Breast epithelium (tissue), 4 donors: ENCODE measurements at regions not wholly inside any gene's neighbourhood (a gene's known extent, or its start where the extent isn't known, plus 50 kb on each side); places are given as distances from the start of the nearest gene placed in this dataset.

Experiments
- DNase-seq, 2 donors: peaks; one replicate each; pipeline ENCODE4 v3.0.0-alpha.2; 2019; ENCODE audit warnings: low spot score in 2 of 2
- H3K27ac ChIP-seq, 2 donors: fragments of 200-600 bp; sonication (generic) in 1 of 2; one replicate each; pipeline ENCODE4 v1.5.1; 2016 to 2019; ENCODE audit warnings: mild to moderate bottlenecking in 1 of 2
- H3K27me3 ChIP-seq, 2 donors: fragments of 200-600 bp; sonication (generic) in 1 of 2; one replicate each; pipeline versions ENCODE4 v1.5.1 to v1.6.0; 2017 to 2019; ENCODE audit warnings: control low read depth in 1 of 2, mild to moderate bottlenecking in 1 of 2
- H3K36me3 ChIP-seq: fragments of 200-600 bp; one replicate; pipeline ENCODE4 v1.5.1; 2019
- H3K4me1 ChIP-seq, 2 donors: fragments of 200-600 bp; sonication (generic); one replicate each; pipeline ENCODE4 v1.5.1; 2016 to 2019; ENCODE audit warnings: control low read depth in 1 of 2
- H3K4me3 ChIP-seq, 3 donors: fragments of 200-600 bp; sonication (generic); 1 replicate in 2 of 3; 2 replicates in 1 of 3; pipeline ENCODE4 v1.5.1; 2016 to 2019; ENCODE audit warnings: mild to moderate bottlenecking in 3 of 3, moderate library complexity in 2 of 3
- H3K9me3 ChIP-seq, 2 donors: fragments of 200-600 bp; sonication (generic) in 1 of 2; one replicate each; pipeline ENCODE4 v1.5.1; 2016 to 2019; ENCODE audit warnings: control low read depth in 1 of 2
- CTCF ChIP-seq, 3 donors: fragments of 450-650 bp; IDR thresholded peaks; one replicate each; pipeline ENCODE4 v1.5.1; 2016 to 2017; ENCODE audit warnings: antibody characterized with exemption in 3 of 3, mild to moderate bottlenecking in 3 of 3, moderate library complexity in 3 of 3
- POLR2A ChIP-seq: fragments of 450-650 bp; IDR thresholded peaks from one replicate; pipeline ENCODE4 v1.6.1; 2016; ENCODE audit warnings: antibody characterized with exemption, mild to moderate bottlenecking, moderate library complexity
- POLR2AphosphoS5 ChIP-seq, 3 donors: sonication (generic); formaldehyde crosslinking; IDR thresholded peaks; one replicate each; pipeline ENCODE4 v1.6.1; 2017; ENCODE audit warnings: antibody characterized with exemption in 3 of 3
- intact Hi-C: fragments of 100-400 bp; cut with DNase I; formaldehyde crosslinking; loops from one replicate; pipeline ENCODE4 v1.15.1; 2023; ENCODE audit warnings: low total_unique reads

- Histone ChIP-seq H3K4me1 (no peaks in the 10 kb centered on the region), H3K9me3 (peaks cover 0 to 4% of the 10 kb centered on the region in 2 donors), H3K36me3 (no peaks in the 10 kb centered on the region), H3K27me3 (peaks cover 0 to 46% of the 10 kb centered on the region in 2 donors), H3K27ac (no peak overlapping the region), H3K4me3 (no peak overlapping the region)
- peak in 1 of 2 donors; percentile 20 for DNase-seq
- intact Hi-C loops, result no loop called here
- TF ChIP-seq POLR2A (no peak), CTCF (IDR thresholded peaks at IDR 0.05) (no peak)
Measured at GRCh38 chr22:49394116-49394785, 433.4 kb downstream of the BRD1 start.

GRCh38 chr22:49393526-49393925 lies 434.1 kb downstream of the BRD1 start:
- Histone ChIP-seq H3K9me3 (peaks cover 0 to 4% of the 10 kb centered on the region in 2 donors), H3K36me3 (no peaks in the 10 kb centered on the region), H3K4me1 (no peaks in the 10 kb centered on the region), H3K4me3 (no peak overlapping the region), H3K27me3 (peaks cover 0 to 43% of the 10 kb centered on the region in 2 donors), H3K27ac (no peak overlapping the region)
- peak in 1 of 2 donors; percentile 24 for DNase-seq
- TF ChIP-seq CTCF (IDR thresholded peaks at IDR 0.05), result no peak
- TF ChIP-seq POLR2AphosphoS5 (IDR thresholded peaks at IDR 0.05), result no peak
- no peak for TF ChIP-seq POLR2A
- intact Hi-C loops, result no loop called here

GRCh38 chr22:49392841-49393510 lies 434.7 kb downstream of the BRD1 start:
- Histone ChIP-seq H3K4me1 (no peaks in the 10 kb centered on the region), H3K9me3 (peaks cover 0 to 4% of the 10 kb centered on the region in 2 donors), H3K4me3 (no peak overlapping the region), H3K27ac (no peak overlapping the region), H3K36me3 (no peaks in the 10 kb centered on the region), H3K27me3 (peaks cover 0 to 39% of the 10 kb centered on the region in 2 donors)
- intact Hi-C loops, result no loop called here
- TF ChIP-seq POLR2A (no peak), POLR2AphosphoS5 (IDR thresholded peaks at IDR 0.05) (no peak), CTCF (IDR thresholded peaks at IDR 0.05) (no peak)
- peak in 1 of 2 donors; percentile 33 for DNase-seq

- TF ChIP-seq CTCF (IDR thresholded peaks at IDR 0.05), result no peak
- TF ChIP-seq POLR2AphosphoS5 (IDR thresholded peaks at IDR 0.05), result no peak
- no peak for TF ChIP-seq POLR2A
- Histone ChIP-seq H3K4me1 (no peaks in the 10 kb centered on the region), H3K4me3 (no peak overlapping the region), H3K36me3 (no peaks in the 10 kb centered on the region), H3K27ac (no peak overlapping the region), H3K27me3 (peaks cover 0 to 36% of the 10 kb centered on the region in 2 donors), H3K9me3 (peaks cover 0 to 4% of the 10 kb centered on the region in 2 donors)
- intact Hi-C loops, result no loop called here
- DNase-seq, result peak in 1 of 2 donors; percentile 12
Measured at GRCh38 chr22:49392247-49392646, 435.4 kb downstream of the BRD1 start.

GRCh38 chr22:49391436-49391835 lies 436.2 kb downstream of the BRD1 start:
- H3K27ac ChIP-seq, result no peak overlapping the region
- peaks cover 0 to 28% of the 10 kb centered on the region in 2 donors for H3K27me3 ChIP-seq
- H3K4me3 ChIP-seq, result no peak overlapping the region
- H3K4me1 ChIP-seq, result no peaks in the 10 kb centered on the region
- intact Hi-C loops, result no loop called here
- no peaks in the 10 kb centered on the region for H3K36me3 ChIP-seq
- H3K9me3 ChIP-seq, result peaks cover 0 to 4% of the 10 kb centered on the region in 2 donors
- DNase-seq, result peak in 1 of 2 donors; percentile 34
- TF ChIP-seq CTCF (IDR thresholded peaks at IDR 0.05) (no peak), POLR2A (no peak), POLR2AphosphoS5 (IDR thresholded peaks at IDR 0.05) (no peak)
